ENCODE measurements at regions not wholly inside any gene's neighbourhood (a gene's known extent, or its start where the extent isn't known, plus 50 kb on each side); places are given as distances from the start of the nearest gene placed in this dataset.

GRCh38 chr10:64458306-64458705, 937.1 kb downstream of the REEP3 start:
- DNase-seq: no peak

- DNase-seq: no peak
Measured at GRCh38 chr10:64463406-64463805, 942.2 kb downstream of the REEP3 start.

GRCh38 chr10:64465653-64466052, 944.5 kb downstream of the REEP3 start:
- no peak for DNase-seq

- DNase-seq: no peak
Measured at GRCh38 chr10:64468219-64468618, 947.0 kb downstream of the REEP3 start.

GRCh38 chr10:64476506-64476905, 955.3 kb downstream of the REEP3 start:
- no peak for DNase-seq

GRCh38 chr10:64477791-64478190, 956.6 kb downstream of the REEP3 start:
- no peak for DNase-seq

GRCh38 chr10:64484811-64485330, 963.7 kb downstream of the REEP3 start:
- DNase-seq: no peak

GRCh38 chr10:64486149-64486548, 964.9 kb downstream of the REEP3 start:
- DNase-seq: no peak

GRCh38 chr10:64486901-64487300, 965.7 kb downstream of the REEP3 start:
- DNase-seq: no peak

- no peak for DNase-seq
Measured at GRCh38 chr10:64494901-64495300, 973.7 kb downstream of the REEP3 start.

GRCh38 chr10:64497306-64497705, 976.1 kb downstream of the REEP3 start:
- DNase-seq: no peak

- no peak for DNase-seq
Measured at GRCh38 chr10:64501807-64502206, 980.6 kb downstream of the REEP3 start.

GRCh38 chr10:64502936-64503335, 981.7 kb downstream of the REEP3 start:
- no peak for DNase-seq

- no peak for DNase-seq
Measured at GRCh38 chr10:64503429-64503828, 982.2 kb downstream of the REEP3 start.

GRCh38 chr10:64505501-64505900, 984.3 kb downstream of the REEP3 start:
- no peak for DNase-seq

- DNase-seq: no peak
Measured at GRCh38 chr10:64506963-64507362, 985.8 kb downstream of the REEP3 start.

GRCh38 chr10:64507651-64508028, 986.4 kb downstream of the REEP3 start:
- no peak for DNase-seq

- DNase-seq: no peak
Measured at GRCh38 chr10:64508029-64508661, 986.9 kb downstream of the REEP3 start.

GRCh38 chr10:64515970-64516699, 994.9 kb downstream of the REEP3 start:
- no peak for DNase-seq

GRCh38 chr10:64518456-64518855, 997.3 kb downstream of the REEP3 start:
- no peak for DNase-seq

- DNase-seq: no peak
Measured at GRCh38 chr10:64519427-64519826, 998.2 kb downstream of the REEP3 start.

- DNase-seq: no peak
Measured at GRCh38 chr10:64519831-64520230, 998.6 kb downstream of the REEP3 start.

GRCh38 chr10:64523065-64523759, 1002.0 kb downstream of the REEP3 start:
- no peak for DNase-seq
